GM21381 (cell line): ENCODE measurements at regions not wholly inside any gene's neighbourhood (a gene's known extent, or its start where the extent isn't known, plus 50 kb on each side); places are given as distances from the start of the nearest gene placed in this dataset.

Experiments
- ATAC-seq: cut with Tn5 transposase; IDR thresholded peaks from one replicate; pipeline ENCODE4 v1.9.1; 2021; ENCODE audit warnings: mild to moderate bottlenecking, moderate library complexity; ENCODE audit not compliant: unreplicated experiment

DNA sequence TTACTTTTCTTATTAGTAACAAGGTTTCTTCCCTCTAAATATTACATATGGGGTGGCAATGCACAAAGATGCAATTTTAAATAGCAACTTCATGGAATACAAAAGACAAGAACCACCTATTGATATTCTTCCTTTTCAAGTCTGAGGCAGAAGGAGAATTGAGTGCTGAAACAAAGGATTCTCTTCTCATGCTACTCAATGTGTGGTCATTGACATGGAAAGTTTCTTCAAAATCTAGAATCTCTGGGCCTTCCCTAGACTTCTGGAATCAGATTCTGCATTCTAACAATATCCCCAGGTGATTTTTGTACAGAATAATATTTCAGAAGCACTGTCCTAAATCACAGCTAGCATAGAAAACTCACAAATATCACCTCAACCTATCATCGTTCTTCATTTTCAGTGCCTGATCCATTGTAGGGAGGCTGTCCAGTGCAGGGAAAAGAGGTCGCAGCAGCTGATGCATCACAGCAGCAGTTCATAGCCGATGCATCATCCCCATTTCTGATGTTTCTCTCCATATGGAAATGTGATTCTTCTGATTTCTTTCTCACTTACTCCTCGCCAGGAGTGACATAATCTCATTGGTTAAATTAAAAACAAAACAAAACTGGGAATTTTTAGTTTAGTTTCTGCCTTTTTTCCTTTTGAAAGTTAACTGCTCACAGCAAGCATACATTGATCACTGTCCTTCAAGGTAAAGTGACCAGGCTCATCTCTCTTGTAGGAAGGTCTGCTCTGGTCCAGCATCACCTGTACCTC, 139.5 kb upstream of the FAM83B start:
- ATAC-seq: no peak

DNA sequence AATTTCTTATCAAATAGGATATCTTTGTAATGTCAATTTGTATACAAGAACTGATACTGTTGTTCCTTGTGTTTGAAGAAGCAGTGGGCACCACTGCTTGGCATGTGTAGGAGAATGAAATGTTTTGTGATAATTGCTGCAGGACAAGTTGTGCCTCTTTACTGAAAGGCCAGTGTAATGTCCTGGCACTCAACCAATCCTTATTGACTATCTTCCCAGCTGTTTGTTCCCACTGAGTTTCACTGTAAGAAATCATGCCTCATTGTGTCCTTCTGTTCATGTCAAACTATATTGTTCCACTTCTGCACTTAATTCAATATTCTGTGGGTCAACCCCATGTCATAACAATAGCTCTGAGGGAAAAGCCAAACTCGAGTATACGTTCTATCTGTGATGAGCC, 136.1 kb upstream of the FAM83B start:
- ATAC-seq: no peak

DNA sequence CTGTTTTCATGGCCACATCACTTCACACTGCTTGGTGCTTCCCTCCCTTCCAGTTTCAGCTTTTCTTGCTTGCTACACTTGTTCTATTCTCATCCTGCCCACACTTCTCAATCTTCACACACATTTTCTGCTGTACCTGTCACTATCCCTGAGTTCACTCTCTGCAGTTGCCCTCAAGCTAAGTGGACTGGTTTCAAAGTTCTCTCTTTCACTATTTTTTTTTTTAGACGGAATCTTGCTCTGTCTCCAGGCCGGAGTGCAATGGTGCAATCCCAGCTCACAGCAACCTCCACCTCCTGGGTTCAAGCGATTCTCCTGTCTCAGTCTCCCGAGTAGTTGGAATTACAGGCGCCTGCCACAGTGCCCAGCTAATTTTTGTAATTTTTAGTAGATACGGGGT, 130.6 kb upstream of the FAM83B start:
- no peak for ATAC-seq

DNA sequence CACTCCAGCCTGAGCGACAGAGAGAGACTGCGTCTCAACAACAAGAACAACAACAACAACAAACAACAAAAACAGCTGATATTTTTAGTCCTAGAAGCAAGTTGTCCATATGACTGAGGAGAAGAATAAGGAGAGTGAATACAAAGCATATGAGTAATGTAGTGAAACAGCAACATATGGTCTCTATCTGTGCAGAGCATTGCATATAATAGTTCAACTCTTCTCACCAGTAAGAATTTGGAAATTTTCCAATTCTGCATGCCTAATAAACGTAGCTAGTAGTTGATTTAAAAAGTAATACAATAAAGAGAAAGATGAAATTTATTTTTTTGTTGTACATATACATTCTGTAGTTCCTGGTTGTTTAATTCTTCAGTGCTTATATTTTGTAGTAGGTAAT, 129.7 kb upstream of the FAM83B start:
- ATAC-seq: no peak

DNA sequence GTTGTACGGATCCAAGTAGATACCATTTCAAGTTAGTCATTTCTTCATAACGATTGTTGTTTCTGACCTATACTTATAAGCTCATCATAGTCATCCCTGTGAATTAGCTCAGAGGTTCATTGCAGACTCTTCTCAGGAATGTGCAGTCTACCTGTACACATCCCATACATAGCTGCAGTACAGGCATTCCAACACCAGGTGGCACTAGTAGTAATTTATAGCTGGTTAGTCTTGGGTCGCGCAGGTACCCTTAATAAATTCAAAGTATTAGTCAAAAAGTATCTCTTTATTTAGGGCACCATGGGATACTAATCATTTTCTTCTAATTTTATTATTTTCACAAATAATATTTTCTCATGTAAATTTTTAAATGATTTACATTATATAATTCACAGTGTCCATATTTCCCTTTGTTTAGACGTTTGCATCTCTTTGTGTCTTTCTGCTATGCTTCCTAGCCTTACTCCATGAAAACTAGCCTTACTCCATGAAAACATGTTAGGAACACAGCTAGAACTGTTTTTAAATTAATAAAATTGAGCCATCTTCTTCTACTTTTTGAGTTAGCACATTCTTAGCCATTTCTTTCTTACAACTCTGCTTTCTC, 128.6 kb upstream of the FAM83B start:
- no peak for ATAC-seq

DNA sequence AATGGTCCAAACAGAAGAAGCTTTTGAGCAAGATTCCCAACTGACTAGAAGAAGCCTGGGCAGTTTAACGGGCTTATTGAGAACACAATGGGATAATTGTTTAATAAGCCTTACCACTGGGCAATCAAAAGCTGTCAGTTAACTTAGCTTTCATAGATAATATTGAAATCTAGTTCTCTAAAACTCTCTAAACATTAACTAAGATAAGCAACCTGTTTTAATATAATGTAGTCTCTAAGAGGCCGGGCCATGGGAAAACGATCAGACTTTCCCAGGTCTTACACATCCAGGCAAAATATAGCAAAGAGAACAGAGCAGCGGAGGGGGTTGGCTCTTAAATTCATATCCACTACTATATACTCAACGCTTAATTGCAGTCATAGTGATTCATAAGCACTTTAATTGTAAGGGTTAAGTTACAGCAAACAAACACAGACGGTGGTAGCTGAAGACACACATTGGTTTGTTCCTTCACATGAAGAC, 128.0 kb upstream of the FAM83B start:
- no peak for ATAC-seq

DNA sequence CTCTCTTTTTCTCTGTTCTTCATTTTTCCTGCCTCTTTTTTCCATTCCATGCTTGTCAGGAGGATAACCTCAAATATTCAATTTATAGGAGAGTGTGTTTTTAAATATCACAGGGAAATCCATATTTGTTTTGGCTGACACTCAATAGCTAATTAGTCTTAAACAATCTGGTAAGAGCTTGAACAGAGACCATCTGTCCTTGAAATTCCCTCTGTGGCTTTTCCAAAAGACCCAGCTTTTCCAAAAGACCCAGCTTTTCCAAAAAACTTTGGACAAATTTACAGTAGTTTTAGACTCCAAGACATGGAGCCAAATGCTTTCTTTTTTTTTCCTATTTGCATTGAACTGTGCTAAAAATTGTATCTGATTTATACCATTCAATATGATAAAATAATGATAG, 127.4 kb upstream of the FAM83B start:
- ATAC-seq: no peak

DNA sequence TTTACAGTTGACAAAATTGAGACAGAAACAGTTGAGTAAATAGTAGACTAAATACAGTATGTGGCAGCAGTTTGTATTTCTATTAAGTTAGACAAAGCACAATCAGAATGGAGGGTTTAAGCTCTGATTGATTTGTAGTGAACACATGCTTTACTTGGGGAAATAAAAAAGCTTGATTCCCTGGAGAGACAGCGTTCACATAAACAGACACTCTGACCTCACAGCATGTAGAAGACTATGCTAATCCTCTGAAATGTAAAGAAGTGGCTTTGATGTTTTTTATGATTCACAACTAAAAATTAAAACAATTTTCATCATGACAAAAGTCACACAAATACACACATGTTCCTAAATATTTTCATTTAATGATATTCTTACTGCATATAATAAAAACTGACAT, 126.9 kb upstream of the FAM83B start:
- ATAC-seq: no peak

DNA sequence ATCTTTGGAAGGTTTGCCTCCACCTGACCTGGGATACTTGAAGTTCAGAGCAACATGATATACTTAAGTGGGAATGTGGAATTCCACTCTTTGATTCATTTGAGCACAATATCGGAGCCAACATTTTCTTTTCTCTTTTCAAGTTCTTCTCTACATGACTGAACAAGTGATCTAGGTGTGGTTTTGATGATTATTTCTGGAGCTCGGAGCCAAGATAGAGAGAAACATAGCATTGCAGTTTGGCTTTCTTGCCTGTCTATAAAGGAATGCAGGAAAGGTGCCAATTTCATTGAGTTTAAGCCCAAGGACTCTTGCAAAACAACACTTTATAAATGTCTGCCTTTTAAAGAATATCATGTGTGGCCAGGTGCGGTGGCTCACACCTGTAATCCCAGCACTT, 124.2 kb upstream of the FAM83B start:
- no peak for ATAC-seq

DNA sequence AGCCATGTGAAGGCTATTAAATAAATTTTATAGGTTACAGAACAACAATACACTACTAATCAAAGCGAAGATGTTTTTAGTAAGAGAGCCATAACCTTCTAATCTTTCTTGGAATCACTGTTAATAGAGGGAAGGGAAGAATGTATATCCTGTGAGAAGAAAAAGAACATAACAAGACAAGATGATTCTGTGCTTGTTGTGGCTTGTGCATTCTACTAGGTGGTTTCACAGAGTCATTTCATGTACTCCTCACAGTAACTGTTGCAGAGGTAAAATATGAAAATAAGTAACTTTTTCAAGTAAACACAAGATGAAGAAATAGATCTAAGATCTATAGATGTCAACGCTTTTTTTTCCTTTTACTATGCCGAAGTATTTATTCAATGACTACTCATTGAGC, 116.9 kb upstream of the FAM83B start:
- no peak for ATAC-seq

DNA sequence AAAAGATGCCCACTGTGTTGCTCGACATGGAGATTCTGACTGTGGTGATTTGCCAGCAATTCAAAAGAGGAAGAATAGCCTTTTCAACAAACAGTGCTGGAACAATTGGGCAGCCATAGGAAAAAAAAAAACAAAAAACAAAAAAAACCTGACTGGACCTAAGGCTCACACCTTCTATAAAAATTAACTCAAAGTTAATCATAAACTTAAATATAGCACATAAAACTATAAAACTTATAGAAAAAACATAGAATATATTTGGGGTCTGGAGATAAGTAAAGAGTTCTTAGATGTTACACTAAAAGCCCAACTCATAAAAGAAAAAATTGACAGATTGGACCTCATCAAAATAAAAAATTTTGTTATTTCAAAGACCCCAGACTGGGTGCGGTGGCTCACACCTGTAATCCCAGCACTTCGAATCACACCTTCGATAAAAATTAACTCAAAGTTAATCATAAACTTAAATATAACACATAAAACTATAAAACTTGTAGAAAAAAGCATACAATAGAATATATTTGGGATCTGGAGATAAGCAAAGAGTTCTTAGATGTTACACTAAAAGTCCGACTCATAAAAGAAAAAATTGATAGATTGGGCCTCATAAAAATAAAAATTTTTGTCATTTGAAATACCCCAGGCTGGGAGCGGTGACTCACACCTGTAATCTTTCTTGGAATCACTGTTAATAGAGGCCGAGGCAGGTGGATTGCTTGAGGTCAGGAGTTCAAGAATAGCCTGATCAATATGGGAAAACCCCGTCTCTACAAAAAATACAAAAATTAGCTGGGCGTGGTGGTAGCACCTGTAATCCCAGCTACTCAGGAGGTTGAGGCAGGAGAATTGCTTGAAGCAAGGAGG, 115.6 kb upstream of the FAM83B start:
- no peak for ATAC-seq

DNA sequence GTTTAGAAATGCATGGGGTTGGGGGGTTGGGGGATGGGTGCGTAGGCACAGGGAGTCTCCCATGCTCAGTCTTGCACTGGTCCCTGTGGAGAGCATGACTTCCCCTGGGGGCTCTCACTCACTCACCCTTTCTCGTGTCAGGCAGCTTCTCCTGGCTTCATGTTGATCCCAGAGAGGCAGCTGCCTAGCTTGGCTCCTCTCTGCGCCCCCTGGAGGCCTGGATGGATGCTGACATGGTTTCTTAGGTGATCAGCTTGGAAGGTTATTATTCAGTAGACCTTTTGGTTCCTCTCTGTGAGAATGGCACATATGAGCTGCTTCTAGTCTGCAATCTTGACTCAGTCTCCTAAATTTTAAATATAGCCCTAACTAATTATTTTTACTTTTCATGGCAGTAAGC, 109.3 kb upstream of the FAM83B start:
- ATAC-seq: no peak

DNA sequence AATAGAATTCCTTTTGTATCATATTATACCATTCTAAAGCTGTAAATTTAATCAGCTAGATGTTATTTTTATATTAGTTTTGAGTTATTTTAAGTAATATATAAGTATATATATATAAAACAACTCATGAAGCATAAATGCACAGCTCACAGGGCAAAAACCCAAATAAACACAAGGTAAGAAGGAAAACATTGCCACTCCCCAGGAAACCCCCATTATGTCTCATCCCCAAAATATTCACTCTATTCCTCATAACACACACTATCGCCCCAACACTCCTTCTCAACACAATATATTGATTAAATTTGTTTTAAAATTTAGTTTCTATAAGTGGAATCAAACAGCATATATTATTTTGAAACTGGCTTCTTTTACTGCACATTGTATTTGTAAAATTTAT, 98.6 kb upstream of the FAM83B start:
- no peak for ATAC-seq

DNA sequence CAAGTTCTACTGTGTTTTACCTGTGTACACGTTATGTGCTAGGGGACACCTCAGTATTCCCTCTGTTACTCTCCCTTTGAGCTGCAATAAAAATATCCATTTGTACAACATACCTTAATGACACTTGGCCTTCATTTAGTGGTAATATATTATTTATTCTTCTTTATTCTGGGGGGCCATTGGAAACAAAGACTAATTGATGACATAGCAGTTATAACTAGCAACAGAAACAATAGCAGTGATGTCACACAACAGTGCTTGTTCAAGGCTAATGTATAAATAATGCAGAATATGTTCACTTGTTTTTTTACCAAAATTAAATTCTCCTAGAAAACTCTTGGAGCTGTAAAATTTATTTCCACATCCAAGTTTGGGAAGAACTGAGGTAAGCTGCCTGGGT, 92.2 kb upstream of the FAM83B start:
- no peak for ATAC-seq

DNA sequence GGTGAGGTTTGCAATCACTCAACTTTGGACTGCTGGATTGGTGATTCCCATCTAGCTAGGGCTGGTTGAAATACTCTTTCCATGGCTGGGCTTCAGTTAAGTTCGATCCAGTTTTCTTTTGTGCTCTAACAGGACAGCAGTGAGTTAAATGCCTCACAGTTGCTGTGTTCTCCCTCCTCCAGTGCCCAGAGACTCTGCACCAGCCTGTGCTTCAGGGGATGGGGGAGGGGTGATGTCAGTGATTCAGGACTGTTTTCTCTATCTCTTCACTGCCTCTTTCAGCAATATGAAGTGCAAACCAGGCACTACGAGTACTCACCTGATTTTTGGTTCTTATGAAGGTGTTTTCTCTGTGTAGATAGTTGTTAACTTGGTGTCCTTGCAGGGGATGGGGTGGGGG, 88.2 kb upstream of the FAM83B start:
- ATAC-seq: no peak

DNA sequence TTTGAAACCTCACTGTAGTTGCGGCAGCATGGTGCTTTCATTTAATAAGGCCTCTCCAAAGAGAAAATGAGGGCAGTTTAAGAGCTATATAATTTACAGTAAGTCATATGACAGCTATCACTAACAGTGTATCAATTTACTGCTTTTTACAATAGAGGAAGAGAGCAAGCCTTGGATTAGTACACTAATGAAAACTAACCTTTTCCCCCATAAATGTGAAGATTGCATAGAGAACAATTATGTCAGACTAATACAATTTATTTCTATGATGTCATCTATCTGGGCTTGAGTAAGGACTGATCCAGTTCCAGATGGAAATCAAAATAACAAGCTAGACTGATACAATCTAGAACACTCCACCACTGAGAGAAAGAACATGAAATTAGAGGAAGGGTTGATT, 78.1 kb upstream of the FAM83B start:
- no peak for ATAC-seq

DNA sequence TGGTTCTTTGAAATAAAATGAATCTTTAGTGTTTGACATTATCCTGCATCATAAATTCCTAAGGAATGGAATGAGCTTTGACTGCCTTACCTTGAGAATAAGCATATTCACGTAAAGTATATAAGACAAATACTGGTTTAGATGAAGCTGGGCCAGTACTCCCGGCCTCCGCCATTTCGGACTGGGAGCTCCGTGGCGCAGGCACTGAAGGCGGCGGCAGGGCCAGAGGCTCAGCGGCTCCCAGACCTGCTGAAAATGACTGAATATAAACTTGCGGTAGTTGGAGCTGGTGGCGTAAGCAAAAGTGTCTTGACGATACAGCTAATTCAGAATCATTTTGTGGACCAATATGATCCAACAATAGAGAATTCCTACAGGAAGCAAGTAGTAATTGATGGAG, 76.2 kb upstream of the FAM83B start:
- no peak for ATAC-seq

DNA sequence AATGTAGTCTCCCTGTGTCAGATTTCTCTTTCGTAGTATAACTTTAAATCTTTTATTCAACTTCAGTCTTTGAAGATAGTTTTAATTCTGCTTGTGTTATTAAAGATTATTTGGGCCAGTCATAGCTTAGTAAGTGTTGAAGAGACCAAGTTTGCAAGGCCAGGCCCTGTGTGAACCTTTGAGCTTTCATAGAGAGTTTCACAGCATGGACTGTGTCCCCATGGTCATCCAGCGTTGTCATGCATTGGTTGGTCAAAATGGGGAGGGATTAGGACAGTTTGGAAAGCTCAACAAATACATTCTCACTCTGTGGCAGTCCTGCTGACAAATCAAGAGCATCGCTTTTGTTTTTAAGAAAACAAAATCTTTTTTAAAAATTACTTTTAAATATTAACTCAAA, 74.6 kb upstream of the FAM83B start:
- ATAC-seq: no peak

DNA sequence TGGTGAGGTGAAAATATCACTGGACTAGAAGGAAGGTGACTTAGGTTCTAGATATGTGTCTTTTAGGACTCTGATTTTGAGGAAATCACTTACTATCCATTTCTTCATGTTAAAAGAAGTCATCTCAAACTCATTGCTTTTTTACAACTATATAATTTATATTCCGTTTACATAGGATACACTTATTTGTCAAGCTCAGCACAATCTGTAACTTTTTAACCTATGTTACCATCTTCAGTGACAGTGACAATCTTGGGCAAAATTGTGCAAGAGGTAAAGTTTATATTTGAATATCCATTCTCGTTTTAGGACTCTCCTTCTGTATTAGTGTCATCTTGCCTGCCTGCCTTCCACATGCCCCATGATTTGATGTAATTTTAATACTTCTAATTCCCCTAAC, 74.0 kb upstream of the FAM83B start:
- ATAC-seq: no peak

DNA sequence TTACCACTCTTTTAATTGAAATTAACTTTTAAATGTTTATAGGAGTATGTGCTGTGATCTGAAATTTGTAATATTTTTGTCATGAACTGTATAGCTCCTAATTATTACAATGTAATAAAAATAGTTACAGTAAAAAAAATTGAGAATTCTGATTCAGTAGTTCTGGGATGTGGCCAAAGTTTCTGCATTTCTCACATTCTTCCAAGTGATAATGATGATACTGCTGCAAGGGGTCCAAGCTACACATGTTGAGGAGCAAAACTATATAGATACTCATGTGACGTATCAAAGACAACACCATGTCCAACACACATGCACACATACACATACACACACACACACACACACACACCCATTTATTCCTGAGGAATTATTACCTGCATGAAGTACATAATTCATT, 71.0 kb upstream of the FAM83B start:
- no peak for ATAC-seq

DNA sequence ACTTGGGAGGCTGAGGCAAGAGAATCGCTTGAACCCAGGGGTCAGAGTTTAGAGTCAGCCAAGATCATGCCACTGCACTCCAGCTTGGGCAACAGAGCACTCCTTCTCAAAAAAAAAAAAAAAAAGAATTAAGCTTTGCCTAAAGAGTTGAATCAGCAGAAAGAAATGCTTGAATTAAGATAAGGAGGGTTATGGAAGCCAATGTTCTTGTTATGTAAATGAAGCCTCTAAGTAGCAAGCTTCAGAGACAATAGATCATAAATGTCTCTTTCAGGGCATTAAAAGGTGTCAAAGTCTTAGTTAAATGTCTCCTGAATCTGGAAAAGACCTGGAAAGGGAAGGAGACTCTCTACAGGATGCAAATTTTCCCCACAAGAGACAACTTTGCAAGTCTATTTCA, 69.7 kb upstream of the FAM83B start:
- no peak for ATAC-seq

DNA sequence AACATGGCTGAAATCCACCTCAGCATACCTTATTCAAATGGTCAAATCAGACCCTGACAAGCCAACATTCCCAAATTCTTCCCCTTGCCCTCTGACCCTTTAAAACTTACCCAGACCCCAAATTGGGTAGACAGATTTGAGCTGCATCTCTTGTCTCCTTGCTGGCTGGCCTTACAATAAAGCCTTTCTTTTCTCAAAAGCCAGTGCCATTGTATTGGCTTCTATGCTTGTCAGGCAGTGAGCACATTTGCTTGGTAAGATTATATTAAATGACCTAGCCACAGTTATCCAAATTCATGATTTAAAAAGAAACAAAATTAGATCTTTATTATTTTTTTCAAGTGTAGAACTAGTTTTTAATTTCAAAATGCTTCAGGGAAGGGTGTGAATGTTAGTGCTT, 67.8 kb upstream of the FAM83B start:
- no peak for ATAC-seq
